ENCODE measurements at regions not wholly inside any gene's neighbourhood (a gene's known extent, or its start where the extent isn't known, plus 50 kb on each side); places are given as distances from the start of the nearest gene placed in this dataset.

DNA sequence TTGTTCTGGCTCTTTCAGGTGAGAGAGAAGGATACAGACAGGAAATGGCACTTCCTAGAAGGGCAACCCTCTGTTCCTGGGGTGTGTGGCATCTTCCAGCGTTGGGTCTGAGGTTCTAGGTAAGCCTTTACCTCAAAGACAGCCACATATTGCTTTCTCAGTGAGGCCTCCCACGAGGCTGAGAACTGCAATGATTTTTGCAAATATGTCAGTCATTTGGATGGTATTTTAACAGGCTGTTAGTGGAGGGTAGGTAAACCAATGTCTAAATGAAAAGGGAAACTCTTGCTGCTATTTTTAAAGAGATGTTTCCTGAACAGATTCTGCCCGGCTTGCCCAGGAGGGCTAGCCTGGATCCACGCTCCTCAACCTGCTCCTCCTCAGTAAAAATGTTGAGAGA lies 240.3 kb upstream of the KLF6 start:
- Mint-ChIP-seq H3K27ac (no peak overlapping the region), H3K27me3 (ENCODE audit: low read depth) (no peaks in the 10 kb centered on the region), H3K4me3 (no peak overlapping the region), H3K9me3 (no peaks in the 10 kb centered on the region), H3K36me3 (no peaks in the 10 kb centered on the region), H3K4me1 (peaks cover 8% of the 10 kb centered on the region)
- POLR2A ChIA-PET = no interaction called here
- ATAC-seq = no peak
- CTCF ChIA-PET = no interaction called here
- DNase-seq (ENCODE audit: low spot score) = no peak
- TF ChIP-seq JAZF1 (CRISPR knock-in tag; IDR thresholded peaks at IDR 0.05) = no peak
- TF ChIP-seq, protein P1, sequence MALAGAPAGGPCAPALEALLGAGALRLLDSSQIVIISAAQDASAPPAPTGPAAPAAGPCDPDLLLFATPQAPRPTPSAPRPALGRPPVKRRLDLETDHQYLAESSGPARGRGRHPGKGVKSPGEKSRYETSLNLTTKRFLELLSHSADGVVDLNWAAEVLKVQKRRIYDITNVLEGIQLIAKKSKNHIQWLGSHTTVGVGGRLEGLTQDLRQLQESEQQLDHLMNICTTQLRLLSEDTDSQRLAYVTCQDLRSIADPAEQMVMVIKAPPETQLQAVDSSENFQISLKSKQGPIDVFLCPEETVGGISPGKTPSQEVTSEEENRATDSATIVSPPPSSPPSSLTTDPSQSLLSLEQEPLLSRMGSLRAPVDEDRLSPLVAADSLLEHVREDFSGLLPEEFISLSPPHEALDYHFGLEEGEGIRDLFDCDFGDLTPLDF (CRISPR knock-in tag; IDR thresholded peaks at IDR 0.05) = no peak
- TF ChIP-seq, protein P2, sequence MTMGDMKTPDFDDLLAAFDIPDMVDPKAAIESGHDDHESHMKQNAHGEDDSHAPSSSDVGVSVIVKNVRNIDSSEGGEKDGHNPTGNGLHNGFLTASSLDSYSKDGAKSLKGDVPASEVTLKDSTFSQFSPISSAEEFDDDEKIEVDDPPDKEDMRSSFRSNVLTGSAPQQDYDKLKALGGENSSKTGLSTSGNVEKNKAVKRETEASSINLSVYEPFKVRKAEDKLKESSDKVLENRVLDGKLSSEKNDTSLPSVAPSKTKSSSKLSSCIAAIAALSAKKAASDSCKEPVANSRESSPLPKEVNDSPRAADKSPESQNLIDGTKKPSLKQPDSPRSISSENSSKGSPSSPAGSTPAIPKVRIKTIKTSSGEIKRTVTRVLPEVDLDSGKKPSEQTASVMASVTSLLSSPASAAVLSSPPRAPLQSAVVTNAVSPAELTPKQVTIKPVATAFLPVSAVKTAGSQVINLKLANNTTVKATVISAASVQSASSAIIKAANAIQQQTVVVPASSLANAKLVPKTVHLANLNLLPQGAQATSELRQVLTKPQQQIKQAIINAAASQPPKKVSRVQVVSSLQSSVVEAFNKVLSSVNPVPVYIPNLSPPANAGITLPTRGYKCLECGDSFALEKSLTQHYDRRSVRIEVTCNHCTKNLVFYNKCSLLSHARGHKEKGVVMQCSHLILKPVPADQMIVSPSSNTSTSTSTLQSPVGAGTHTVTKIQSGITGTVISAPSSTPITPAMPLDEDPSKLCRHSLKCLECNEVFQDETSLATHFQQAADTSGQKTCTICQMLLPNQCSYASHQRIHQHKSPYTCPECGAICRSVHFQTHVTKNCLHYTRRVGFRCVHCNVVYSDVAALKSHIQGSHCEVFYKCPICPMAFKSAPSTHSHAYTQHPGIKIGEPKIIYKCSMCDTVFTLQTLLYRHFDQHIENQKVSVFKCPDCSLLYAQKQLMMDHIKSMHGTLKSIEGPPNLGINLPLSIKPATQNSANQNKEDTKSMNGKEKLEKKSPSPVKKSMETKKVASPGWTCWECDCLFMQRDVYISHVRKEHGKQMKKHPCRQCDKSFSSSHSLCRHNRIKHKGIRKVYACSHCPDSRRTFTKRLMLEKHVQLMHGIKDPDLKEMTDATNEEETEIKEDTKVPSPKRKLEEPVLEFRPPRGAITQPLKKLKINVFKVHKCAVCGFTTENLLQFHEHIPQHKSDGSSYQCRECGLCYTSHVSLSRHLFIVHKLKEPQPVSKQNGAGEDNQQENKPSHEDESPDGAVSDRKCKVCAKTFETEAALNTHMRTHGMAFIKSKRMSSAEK (CRISPR knock-in tag; IDR thresholded peaks at IDR 0.05; ENCODE audit: borderline replicate concordance) = no peak

DNA sequence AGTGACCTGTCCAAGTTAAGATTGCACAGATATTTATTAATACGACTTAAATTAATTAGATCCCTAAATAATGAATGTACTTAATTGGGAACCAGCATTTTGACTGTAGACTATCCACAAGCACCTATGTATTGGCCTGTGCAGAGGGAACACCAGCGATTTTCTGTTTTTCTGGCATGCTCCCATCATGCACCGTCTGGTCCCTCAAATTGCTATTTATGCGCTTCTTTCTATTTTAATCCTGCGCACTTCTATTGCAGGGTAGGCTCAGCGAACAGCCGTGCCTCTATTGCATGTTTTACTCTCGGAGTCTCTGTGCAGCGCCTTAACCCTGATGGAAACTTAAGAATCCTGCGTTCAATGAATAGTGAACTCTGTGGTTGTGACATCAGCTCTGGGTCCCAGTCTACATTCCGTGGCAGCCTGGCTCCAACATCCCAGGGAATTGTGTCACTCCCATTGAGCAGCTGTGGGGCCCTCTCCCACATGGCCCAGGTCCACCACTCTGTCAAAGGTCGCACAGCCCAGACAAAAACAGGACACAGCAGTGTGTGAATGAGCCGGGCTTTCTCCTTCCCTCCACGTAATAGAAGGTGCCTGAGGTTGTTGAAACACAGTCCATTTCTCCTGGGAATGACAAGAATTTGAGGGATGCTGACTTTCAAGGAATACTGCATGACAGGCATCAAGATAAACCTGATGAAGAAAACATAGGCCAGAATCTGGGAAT lies 239.7 kb upstream of the KLF6 start:
- Mint-ChIP-seq H3K36me3 (no peaks in the 10 kb centered on the region), H3K4me1 (peaks cover 8% of the 10 kb centered on the region), H3K27ac (no peak overlapping the region), H3K4me3 (no peak overlapping the region), H3K9me3 (no peaks in the 10 kb centered on the region), H3K27me3 (ENCODE audit: low read depth) (no peaks in the 10 kb centered on the region)
- DNase-seq (ENCODE audit: low spot score) = no peak
- ChIA-PET POLR2A (no interaction called here), CTCF (no interaction called here)
- no peak for TF ChIP-seq ZBTB21 (CRISPR knock-in tag; IDR thresholded peaks at IDR 0.05; ENCODE audit: borderline replicate concordance)
- no peak for TF ChIP-seq ZNF423 (CRISPR knock-in tag; IDR thresholded peaks at IDR 0.05)
- TF ChIP-seq ZNF232 (CRISPR knock-in tag; IDR thresholded peaks at IDR 0.05) = no peak
- no peak for TF ChIP-seq GABPB1 (CRISPR knock-in tag; IDR thresholded peaks at IDR 0.05)
- TF ChIP-seq, protein P3, sequence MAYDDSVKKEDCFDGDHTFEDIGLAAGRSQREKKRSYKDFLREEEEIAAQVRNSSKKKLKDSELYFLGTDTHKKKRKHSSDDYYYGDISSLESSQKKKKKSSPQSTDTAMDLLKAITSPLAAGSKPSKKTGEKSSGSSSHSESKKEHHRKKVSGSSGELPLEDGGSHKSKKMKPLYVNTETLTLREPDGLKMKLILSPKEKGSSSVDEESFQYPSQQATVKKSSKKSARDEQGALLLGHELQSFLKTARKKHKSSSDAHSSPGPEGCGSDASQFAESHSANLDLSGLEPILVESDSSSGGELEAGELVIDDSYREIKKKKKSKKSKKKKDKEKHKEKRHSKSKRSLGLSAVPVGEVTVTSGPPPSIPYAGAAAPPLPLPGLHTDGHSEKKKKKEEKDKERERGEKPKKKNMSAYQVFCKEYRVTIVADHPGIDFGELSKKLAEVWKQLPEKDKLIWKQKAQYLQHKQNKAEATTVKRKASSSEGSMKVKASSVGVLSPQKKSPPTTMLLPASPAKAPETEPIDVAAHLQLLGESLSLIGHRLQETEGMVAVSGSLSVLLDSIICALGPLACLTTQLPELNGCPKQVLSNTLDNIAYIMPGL (CRISPR knock-in tag; IDR thresholded peaks at IDR 0.05) = no peak
- TF ChIP-seq ZNF416 (CRISPR knock-in tag; IDR thresholded peaks at IDR 0.05) = no peak
- TF ChIP-seq, protein P4, sequence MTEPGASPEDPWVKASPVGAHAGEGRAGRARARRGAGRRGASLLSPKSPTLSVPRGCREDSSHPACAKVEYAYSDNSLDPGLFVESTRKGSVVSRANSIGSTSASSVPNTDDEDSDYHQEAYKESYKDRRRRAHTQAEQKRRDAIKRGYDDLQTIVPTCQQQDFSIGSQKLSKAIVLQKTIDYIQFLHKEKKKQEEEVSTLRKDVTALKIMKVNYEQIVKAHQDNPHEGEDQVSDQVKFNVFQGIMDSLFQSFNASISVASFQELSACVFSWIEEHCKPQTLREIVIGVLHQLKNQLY (CRISPR knock-in tag; IDR thresholded peaks at IDR 0.05) = no peak
- TF ChIP-seq, protein P5, sequence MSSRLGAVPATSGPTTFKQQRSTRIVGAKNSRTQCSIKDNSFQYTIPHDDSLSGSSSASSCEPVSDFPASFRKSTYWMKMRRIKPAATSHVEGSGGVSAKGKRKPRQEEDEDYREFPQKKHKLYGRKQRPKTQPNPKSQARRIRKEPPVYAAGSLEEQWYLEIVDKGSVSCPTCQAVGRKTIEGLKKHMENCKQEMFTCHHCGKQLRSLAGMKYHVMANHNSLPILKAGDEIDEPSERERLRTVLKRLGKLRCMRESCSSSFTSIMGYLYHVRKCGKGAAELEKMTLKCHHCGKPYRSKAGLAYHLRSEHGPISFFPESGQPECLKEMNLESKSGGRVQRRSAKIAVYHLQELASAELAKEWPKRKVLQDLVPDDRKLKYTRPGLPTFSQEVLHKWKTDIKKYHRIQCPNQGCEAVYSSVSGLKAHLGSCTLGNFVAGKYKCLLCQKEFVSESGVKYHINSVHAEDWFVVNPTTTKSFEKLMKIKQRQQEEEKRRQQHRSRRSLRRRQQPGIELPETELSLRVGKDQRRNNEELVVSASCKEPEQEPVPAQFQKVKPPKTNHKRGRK (CRISPR knock-in tag; IDR thresholded peaks at IDR 0.05; ENCODE audit: borderline replicate concordance) = no peak
- no peak for TF ChIP-seq MXD4 (CRISPR knock-in tag; IDR thresholded peaks at IDR 0.05; ENCODE audit: borderline replicate concordance)
- no peak for TF ChIP-seq NFYB (CRISPR knock-in tag; conservative IDR thresholded peaks at IDR 0.05; ENCODE audit: low read depth)
- TF ChIP-seq, protein P6, sequence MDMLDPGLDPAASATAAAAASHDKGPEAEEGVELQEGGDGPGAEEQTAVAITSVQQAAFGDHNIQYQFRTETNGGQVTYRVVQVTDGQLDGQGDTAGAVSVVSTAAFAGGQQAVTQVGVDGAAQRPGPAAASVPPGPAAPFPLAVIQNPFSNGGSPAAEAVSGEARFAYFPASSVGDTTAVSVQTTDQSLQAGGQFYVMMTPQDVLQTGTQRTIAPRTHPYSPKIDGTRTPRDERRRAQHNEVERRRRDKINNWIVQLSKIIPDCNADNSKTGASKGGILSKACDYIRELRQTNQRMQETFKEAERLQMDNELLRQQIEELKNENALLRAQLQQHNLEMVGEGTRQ (CRISPR knock-in tag; IDR thresholded peaks at IDR 0.05) = no peak
- TF ChIP-seq ZNF671 (CRISPR knock-in tag; IDR thresholded peaks at IDR 0.05) = no peak
- TF ChIP-seq JAZF1 (CRISPR knock-in tag; IDR thresholded peaks at IDR 0.05) = no peak
- TF ChIP-seq HMGA2 (CRISPR knock-in tag; IDR thresholded peaks at IDR 0.05) = no peak
- TF ChIP-seq OVOL2 (CRISPR knock-in tag; IDR thresholded peaks at IDR 0.05; ENCODE audit: borderline replicate concordance) = no peak
- TF ChIP-seq TCF7 (CRISPR knock-in tag; IDR thresholded peaks at IDR 0.05; ENCODE audit: low read depth) = no peak
- no peak for TF ChIP-seq ZNF263 (CRISPR knock-in tag; IDR thresholded peaks at IDR 0.05; ENCODE audit: low read depth)
- ATAC-seq = no peak
